ENCODE measurements at regions not wholly inside any gene's neighbourhood (a gene's known extent, or its start where the extent isn't known, plus 50 kb on each side); places are given as distances from the start of the nearest gene placed in this dataset.

- no peak overlapping the region for H3K4me3 ChIP-seq (ENCODE audit: low read length in 3 of 3)
- no peak overlapping the region for H3K9ac ChIP-seq (ENCODE audit: low read length in 3 of 3)
- no peaks in the 10 kb centered on the region for H3K27me3 ChIP-seq (ENCODE audit: control insufficient read depth, insufficient read depth, low read length)
- H3K36me3 ChIP-seq (ENCODE audit: control insufficient read depth in 2 of 3, insufficient read depth in 3 of 3, low read length in 3 of 3) = no peaks in the 10 kb centered on the region
- TF ChIP-seq CTCF (IDR thresholded peaks at IDR 0.05; ENCODE audit: borderline replicate concordance, extremely low read depth, insufficient read depth) = no peak
- intact Hi-C loops (cut with DNase I) = no loop called here
- FAIRE-seq = no peak
- no peaks in the 10 kb centered on the region for H3K9me3 ChIP-seq (ENCODE audit: control insufficient read depth in 2 of 3, insufficient read depth in 1 of 3, low read length in 3 of 3)
- DNase-seq = no peak
- H3K4me1 ChIP-seq (ENCODE audit: control insufficient read depth in 2 of 3, insufficient read depth in 2 of 3, low read depth in 1 of 3, low read length in 3 of 3) = no peaks in the 10 kb centered on the region
- H3K27ac ChIP-seq (ENCODE audit: low read depth in 2 of 2, low read length in 2 of 2) = no peak overlapping the region
Observed at GRCh38 chr3:181823716-181824115, 112.0 kb downstream of the SOX2 start.

- H3K36me3 ChIP-seq (ENCODE audit: control insufficient read depth in 2 of 3, insufficient read depth in 3 of 3, low read length in 3 of 3) = no peaks in the 10 kb centered on the region
- no peak overlapping the region for H3K4me3 ChIP-seq (ENCODE audit: low read length in 3 of 3)
- H3K27ac ChIP-seq (ENCODE audit: low read depth in 2 of 2, low read length in 2 of 2) = no peak overlapping the region
- H3K27me3 ChIP-seq (ENCODE audit: control insufficient read depth, insufficient read depth, low read length) = no peaks in the 10 kb centered on the region
- FAIRE-seq = no peak
- DNase-seq = no peak
- intact Hi-C loops (cut with DNase I) = no loop called here
- H3K4me1 ChIP-seq (ENCODE audit: control insufficient read depth in 2 of 3, insufficient read depth in 2 of 3, low read depth in 1 of 3, low read length in 3 of 3) = no peaks in the 10 kb centered on the region
- no peak for TF ChIP-seq CTCF (IDR thresholded peaks at IDR 0.05; ENCODE audit: borderline replicate concordance, extremely low read depth, insufficient read depth)
- H3K9ac ChIP-seq (ENCODE audit: low read length in 3 of 3) = no peak overlapping the region
- no peaks in the 10 kb centered on the region for H3K9me3 ChIP-seq (ENCODE audit: control insufficient read depth in 2 of 3, insufficient read depth in 1 of 3, low read length in 3 of 3)
Observed at GRCh38 chr3:181824961-181825360, 113.2 kb downstream of the SOX2 start.

- Histone ChIP-seq H3K9me3 (ENCODE audit: control insufficient read depth in 2 of 3, insufficient read depth in 1 of 3, low read length in 3 of 3) (no peaks in the 10 kb centered on the region), H3K4me3 (ENCODE audit: low read length in 3 of 3) (peak overlapping the region in 2 of 3 donors; percentile 16 to 51), H3K27me3 (ENCODE audit: control insufficient read depth, insufficient read depth, low read length) (no peaks in the 10 kb centered on the region), H3K27ac (ENCODE audit: low read depth in 2 of 2, low read length in 2 of 2) (no peak overlapping the region), H3K9ac (ENCODE audit: low read length in 3 of 3) (no peak overlapping the region), H3K4me1 (ENCODE audit: control insufficient read depth in 2 of 3, insufficient read depth in 2 of 3, low read depth in 1 of 3, low read length in 3 of 3) (no peaks in the 10 kb centered on the region), H3K36me3 (ENCODE audit: control insufficient read depth in 2 of 3, insufficient read depth in 3 of 3, low read length in 3 of 3) (no peaks in the 10 kb centered on the region)
- no peak for FAIRE-seq
- peak in 1 of 5 donors; percentile 5 for DNase-seq
- no peak for TF ChIP-seq CTCF (IDR thresholded peaks at IDR 0.05; ENCODE audit: borderline replicate concordance, extremely low read depth, insufficient read depth)
- intact Hi-C loops (cut with DNase I) = no loop called here
Observed at GRCh38 chr3:181839039-181839915, 127.6 kb downstream of the SOX2 start.

All from kidney (tissue), 13 donors.